ENCODE measurements at regions not wholly inside any gene's neighbourhood (a gene's known extent, or its start where the extent isn't known, plus 50 kb on each side); places are given as distances from the start of the nearest gene placed in this dataset.
"Not testable (repeated sequence)": the region's sequence is repeated elsewhere in the genome, so short reads cannot be mapped to it uniquely, and the experiment has no call there.

GRCh38 chr6:37580176-37580955 lies 80.7 kb upstream of the CCDC167 start:
- DNase-seq: peak; percentile 55 to 68 (median 60)

- no peak for DNase-seq
Observed at GRCh38 chr6:37579444-37580067, 79.9 kb upstream of the CCDC167 start.

- DNase-seq: no peak
Observed at GRCh38 chr6:37578104-37578503, 78.4 kb upstream of the CCDC167 start.

- DNase-seq: peak; percentile 38 to 58 (median 55)
Observed at GRCh38 chr6:37576336-37576737, 76.6 kb upstream of the CCDC167 start.

DNA sequence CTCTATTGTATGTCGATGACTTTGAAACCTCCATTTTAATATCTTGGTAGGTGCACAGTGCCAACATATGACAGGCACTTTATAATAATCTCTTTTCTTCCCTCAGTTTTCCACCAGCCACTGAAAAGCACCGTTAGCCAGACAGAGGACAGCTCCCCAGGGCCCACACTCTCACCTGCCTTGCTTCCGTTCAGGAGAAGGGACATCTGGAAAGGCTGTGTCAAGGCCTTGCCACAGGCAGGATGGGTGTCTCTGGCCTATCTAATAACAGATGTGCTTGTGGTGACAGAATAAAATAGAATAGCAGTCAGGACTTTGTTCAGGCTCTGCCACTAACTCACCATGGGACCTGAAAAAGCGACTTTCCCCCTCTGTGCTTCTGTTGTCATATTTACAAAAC lies 75.5 kb upstream of the CCDC167 start:
- DNase-seq: no peak

DNA sequence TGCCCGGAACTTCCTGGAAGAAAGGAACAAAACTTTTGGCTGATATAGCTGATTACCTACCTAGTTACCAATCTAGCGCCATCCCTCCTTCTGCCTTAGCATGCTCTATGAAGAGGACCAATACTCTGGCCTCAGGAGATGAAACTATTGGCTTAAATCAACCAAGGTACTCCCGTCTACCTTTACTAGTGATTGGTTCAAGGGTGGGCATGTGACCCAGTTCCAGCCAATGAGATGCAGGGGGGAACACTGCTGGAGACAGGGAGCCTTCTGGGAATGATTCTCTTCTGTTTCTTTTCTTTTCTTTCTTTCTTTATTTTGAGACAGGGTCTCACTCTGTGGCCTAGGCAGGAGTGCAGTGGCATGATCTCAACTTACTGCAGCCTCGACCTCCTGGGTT lies 72.6 kb upstream of the CCDC167 start:
- no peak for DNase-seq

- no peak for DNase-seq
Observed at GRCh38 chr6:37570482-37571133, 70.9 kb upstream of the CCDC167 start.

- no peak for DNase-seq
Observed at GRCh38 chr6:37569743-37570481, 70.2 kb upstream of the CCDC167 start.

- DNase-seq: no peak
Observed at GRCh38 chr6:37569317-37569716, 69.6 kb upstream of the CCDC167 start.

- no peak for DNase-seq
Observed at GRCh38 chr6:37566950-37567349, 67.3 kb upstream of the CCDC167 start.

DNA sequence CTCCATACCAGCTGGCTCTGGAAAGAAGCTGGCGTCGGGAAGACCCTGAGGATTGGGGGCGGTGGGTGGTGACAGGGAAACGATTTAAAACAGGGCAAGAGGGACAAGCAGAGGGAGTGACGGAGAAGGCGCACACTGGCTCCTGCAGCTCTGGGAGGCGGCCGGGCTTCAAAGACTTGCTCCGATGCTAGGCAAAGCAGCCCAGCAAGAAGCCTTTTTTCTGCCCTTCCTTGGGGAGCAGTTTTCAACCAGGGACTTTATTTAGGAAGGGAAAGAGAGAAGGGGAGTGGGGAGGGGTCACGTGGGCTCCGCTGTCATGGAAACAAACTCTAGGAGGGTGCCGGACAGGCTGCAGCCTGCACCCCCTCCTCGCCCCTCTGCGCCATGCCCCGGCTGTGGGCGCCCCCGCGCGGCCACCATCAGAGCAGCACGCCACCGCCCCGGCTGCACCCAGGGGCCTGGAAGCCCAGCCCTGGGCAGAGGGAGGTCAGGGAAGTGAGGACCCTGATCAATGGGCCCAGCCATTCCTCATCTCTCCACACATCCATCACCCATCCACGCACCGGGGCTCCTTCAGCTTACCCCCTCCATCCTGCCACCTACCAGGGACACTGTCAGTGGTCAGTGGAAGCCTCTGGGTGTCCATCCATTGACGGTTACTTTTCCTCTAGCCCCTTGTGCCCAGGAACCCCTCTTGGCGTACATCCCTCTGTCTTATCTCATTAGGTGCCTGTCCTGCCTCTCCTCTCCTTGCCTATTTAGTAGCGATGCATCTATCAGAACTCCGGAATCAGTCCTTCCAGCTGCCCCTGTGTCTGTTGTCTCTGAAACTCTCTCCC lies 66.6 kb upstream of the CCDC167 start:
- DNase-seq: peak; percentile 38 to 74 (median 59)

DNA sequence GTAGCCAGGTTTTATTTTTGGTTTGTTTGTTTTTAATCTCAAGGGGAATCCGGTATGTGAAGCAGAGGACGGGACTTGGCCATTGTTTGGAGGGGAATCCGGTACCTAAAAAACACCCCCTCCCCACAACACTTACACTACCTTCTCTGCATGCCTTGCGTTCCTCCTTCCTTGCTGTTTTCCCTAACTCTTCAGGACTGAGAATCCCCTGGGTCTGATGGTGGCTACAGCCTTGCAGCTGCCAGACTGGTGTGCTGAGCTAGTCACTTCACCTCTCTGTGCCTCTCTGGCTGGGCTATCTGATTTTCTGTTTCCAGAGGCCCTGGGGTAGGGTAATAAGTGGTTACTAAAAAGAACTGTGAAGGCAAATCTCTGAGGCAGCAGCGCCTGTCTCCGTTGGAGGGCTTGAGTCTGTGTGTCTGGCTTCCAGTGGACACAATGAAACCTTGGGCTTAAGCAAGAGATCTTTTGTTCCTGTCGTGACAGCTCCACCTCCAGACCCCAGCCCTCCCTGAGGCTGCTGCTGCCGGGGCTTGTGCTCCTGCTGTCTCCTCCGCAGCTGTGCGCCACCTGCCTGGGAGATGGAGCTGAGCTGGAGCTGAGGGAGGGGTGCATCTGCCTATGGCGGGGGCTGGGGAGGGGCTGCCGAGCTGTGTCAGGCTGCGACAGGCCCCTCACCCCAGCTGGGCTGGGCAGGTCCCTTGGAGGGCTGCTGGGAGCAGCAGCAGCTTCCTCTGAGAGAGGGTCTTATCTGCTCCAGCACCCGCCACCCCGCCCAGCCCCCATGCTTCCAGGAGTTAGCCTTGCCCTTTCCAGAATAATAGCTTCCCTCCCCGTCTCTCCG lies 65.8 kb upstream of the CCDC167 start:
- DNase-seq: no peak

- not testable (repeated sequence) for DNase-seq
Observed at GRCh38 chr6:37562926-37563288, 63.2 kb upstream of the CCDC167 start.

DNA sequence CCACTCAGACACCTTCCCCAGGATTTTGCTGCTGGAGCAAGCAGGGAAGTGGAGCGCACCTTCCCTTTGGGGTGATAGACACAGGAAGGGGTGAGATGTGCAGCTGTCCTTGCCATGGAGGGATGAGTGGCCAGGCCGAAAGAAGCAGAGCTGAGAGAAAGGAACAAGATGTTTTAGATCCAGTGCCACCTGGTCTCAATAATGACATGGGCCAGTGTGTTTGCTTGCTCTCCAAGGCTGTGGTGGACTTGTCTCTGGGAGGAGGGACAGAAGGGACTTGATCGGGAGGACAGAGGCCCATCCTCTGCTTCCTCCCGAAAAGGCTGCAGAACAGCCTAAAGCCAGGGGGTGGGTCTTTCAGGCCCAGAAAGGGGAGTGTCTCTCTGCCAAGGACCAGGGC lies 61.7 kb upstream of the CCDC167 start:
- no peak for DNase-seq

DNA sequence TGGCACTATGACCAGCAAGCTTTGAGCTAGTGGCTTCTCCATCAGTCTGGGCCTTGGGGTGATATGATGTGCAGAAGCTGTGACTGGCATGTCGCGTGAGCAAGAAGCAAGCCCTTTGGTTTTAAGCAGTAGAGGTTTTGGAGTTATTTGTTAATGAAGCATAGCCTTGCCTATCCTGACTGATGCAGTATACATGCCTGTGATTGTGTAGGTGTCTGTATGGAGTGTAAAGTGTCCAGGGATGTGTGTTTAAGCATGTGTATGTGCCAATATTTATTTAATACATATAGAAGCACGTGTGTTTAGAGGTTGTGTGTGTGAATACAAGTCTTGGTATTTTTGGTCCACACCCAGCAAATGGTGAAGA lies 61.0 kb upstream of the CCDC167 start:
- DNase-seq: no peak

DNA sequence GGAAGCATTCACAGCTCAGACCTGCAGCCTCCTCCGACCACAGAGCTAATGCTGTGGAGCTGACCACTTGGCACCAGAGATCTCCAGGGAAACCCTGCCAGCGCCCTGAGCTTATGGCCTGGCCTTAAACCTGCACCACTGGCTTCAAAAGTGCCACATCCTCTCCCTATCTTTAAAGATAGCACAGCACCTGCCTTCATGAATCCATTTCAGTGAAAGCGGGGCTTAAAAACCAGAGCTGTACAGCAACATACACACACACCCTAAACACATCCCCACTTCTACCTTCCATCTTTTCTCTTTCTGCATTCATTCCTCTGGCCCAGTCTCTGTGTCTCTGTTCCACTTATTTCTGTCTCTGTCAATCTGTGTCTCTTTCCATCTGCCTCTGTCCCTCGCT lies 59.8 kb upstream of the CCDC167 start:
- no peak for DNase-seq

- DNase-seq: no peak
Observed at GRCh38 chr6:37559050-37559449, 59.4 kb upstream of the CCDC167 start.

- no peak for DNase-seq
Observed at GRCh38 chr6:37558646-37559045, 59.0 kb upstream of the CCDC167 start.

DNA sequence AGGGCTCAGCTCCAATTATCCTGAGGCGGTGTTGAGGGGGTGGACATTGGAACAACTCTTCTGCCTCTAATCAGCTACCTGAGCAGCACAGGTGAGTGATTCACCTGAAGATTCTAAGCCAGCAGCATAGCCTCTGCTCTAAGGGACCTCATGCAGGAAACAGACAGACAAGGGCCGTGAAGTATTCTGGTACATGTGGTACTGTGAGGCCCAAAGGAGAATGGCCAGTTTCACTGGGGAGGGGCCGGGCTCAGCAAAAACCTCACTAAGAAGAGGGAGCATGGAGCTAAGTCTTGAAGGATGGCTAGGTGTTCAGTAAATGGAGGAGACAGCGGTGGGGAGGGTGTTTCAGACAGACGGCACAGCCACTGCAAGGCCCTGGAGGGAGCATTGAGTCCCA lies 58.5 kb upstream of the CCDC167 start:
- DNase-seq: no peak

DNA sequence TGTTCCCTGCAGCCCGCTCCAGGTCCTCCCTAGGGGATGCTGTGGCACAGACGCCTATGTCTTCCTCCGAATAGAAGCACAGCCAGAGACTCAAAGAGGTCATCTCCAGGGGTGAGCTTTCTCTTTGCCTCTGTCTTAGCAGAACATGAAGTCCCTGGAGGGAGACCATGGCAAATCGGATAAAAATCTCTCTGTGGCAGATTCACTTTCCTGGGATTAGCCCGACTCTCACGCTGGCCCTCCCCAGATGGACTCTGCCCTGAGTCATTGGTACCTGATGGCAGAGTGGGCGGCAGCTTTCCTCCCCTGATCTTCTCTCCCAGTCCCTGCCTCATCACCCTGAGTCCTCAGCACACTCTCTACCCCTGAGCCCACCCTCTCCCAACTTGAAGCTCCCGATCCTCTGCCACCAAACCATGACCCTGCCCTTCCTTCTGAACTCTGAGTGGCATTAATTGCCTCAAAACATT lies 58.0 kb upstream of the CCDC167 start:
- no peak for DNase-seq

- no peak for DNase-seq
Observed at GRCh38 chr6:37556881-37557644, 57.4 kb upstream of the CCDC167 start.

All from suppressor macrophage treated with lipopolysaccharide for 1 hour (primary cell).